KOPT-K1 (cell line): ENCODE measurements at regions not wholly inside any gene's neighbourhood (a gene's known extent, or its start where the extent isn't known, plus 50 kb on each side); places are given as distances from the start of the nearest gene placed in this dataset.

Experiments
- H3K27ac ChIP-seq: fragments of 200-600 bp; sonication (generic); 2 replicates; pipeline ENCODE4 v1.5.1; 2016; ENCODE audit warnings: antibody characterized with exemption, mild to moderate bottlenecking, low read depth, low read length; ENCODE audit not compliant: poor library complexity, severe bottlenecking
- H3K36me3 ChIP-seq: fragments of 200-600 bp; sonication (generic); 2 replicates; pipeline ENCODE4 v1.5.1; 2017; ENCODE audit warnings: antibody characterized with exemption, mild to moderate bottlenecking, low read length, moderate library complexity; ENCODE audit not compliant: insufficient read depth
- H3K9me3 ChIP-seq: fragments of 200-600 bp; sonication (generic); 2 replicates; pipeline ENCODE4 v1.5.1; 2017; ENCODE audit warnings: antibody characterized with exemption, low read length, mild to moderate bottlenecking; ENCODE audit not compliant: insufficient read depth, poor library complexity, severe bottlenecking

- no peak overlapping the region for H3K27ac ChIP-seq
- H3K36me3 ChIP-seq, result no peaks in the 10 kb centered on the region
- H3K9me3 ChIP-seq, result no peaks in the 10 kb centered on the region
Observed at GRCh38 chr12:116458492-116458891, 100.7 kb upstream of the MAP1LC3B2 start.

GRCh38 chr12:116459011-116459875 lies 99.9 kb upstream of the MAP1LC3B2 start:
- Histone ChIP-seq H3K9me3 (no peaks in the 10 kb centered on the region), H3K36me3 (no peaks in the 10 kb centered on the region), H3K27ac (no peak overlapping the region)

GRCh38 chr12:116459916-116460663 lies 99.1 kb upstream of the MAP1LC3B2 start:
- Histone ChIP-seq H3K27ac (no peak overlapping the region), H3K9me3 (no peaks in the 10 kb centered on the region), H3K36me3 (no peaks in the 10 kb centered on the region)

- H3K36me3 ChIP-seq, result no peaks in the 10 kb centered on the region
- H3K9me3 ChIP-seq, result no peaks in the 10 kb centered on the region
- no peak overlapping the region for H3K27ac ChIP-seq
Observed at GRCh38 chr12:116461060-116461459, 98.1 kb upstream of the MAP1LC3B2 start.

- no peak overlapping the region for H3K27ac ChIP-seq
- H3K36me3 ChIP-seq, result no peaks in the 10 kb centered on the region
- H3K9me3 ChIP-seq, result no peaks in the 10 kb centered on the region
Observed at GRCh38 chr12:116463366-116463765, 95.8 kb upstream of the MAP1LC3B2 start.

GRCh38 chr12:116465407-116465806 lies 93.8 kb upstream of the MAP1LC3B2 start:
- H3K27ac ChIP-seq, result no peak overlapping the region
- H3K36me3 ChIP-seq, result no peaks in the 10 kb centered on the region
- no peaks in the 10 kb centered on the region for H3K9me3 ChIP-seq

- no peak overlapping the region for H3K27ac ChIP-seq
- no peaks in the 10 kb centered on the region for H3K9me3 ChIP-seq
- no peaks in the 10 kb centered on the region for H3K36me3 ChIP-seq
Observed at GRCh38 chr12:116465856-116466255, 93.3 kb upstream of the MAP1LC3B2 start.

GRCh38 chr12:116466536-116466935 lies 92.6 kb upstream of the MAP1LC3B2 start:
- H3K9me3 ChIP-seq, result no peaks in the 10 kb centered on the region

GRCh38 chr12:116469344-116469743 lies 89.8 kb upstream of the MAP1LC3B2 start:
- no peak overlapping the region for H3K27ac ChIP-seq
- H3K36me3 ChIP-seq, result no peaks in the 10 kb centered on the region
- H3K9me3 ChIP-seq, result peaks cover 9% of the 10 kb centered on the region

More at GRCh38 chr12:116466536-116466935, 92.6 kb upstream of the MAP1LC3B2 start:
- no peak overlapping the region for H3K27ac ChIP-seq
- H3K36me3 ChIP-seq, result no peaks in the 10 kb centered on the region

GRCh38 chr12:116471544-116471943 lies 87.6 kb upstream of the MAP1LC3B2 start:
- Histone ChIP-seq H3K9me3 (peaks cover 30% of the 10 kb centered on the region), H3K27ac (no peak overlapping the region), H3K36me3 (no peaks in the 10 kb centered on the region)

- Histone ChIP-seq H3K36me3 (no peaks in the 10 kb centered on the region), H3K27ac (no peak overlapping the region), H3K9me3 (peaks cover 37% of the 10 kb centered on the region)
Observed at GRCh38 chr12:116472193-116472592, 87.0 kb upstream of the MAP1LC3B2 start.

GRCh38 chr12:116473416-116473815 lies 85.8 kb upstream of the MAP1LC3B2 start:
- no peak overlapping the region for H3K27ac ChIP-seq
- no peaks in the 10 kb centered on the region for H3K36me3 ChIP-seq
- H3K9me3 ChIP-seq, result peaks cover 46% of the 10 kb centered on the region

- H3K36me3 ChIP-seq, result no peaks in the 10 kb centered on the region
- peaks cover 55% of the 10 kb centered on the region for H3K9me3 ChIP-seq
- no peak overlapping the region for H3K27ac ChIP-seq
Observed at GRCh38 chr12:116474331-116474730, 84.8 kb upstream of the MAP1LC3B2 start.

GRCh38 chr12:116474899-116475298 lies 84.3 kb upstream of the MAP1LC3B2 start:
- Histone ChIP-seq H3K36me3 (no peaks in the 10 kb centered on the region), H3K27ac (no peak overlapping the region), H3K9me3 (peaks cover 55% of the 10 kb centered on the region)

GRCh38 chr12:116476227-116476822 lies 82.9 kb upstream of the MAP1LC3B2 start:
- no peaks in the 10 kb centered on the region for H3K36me3 ChIP-seq
- H3K9me3 ChIP-seq, result peaks cover 55% of the 10 kb centered on the region
- H3K27ac ChIP-seq, result no peak overlapping the region
